H1 (cell line): ENCODE measurements at regions not wholly inside any gene's neighbourhood (a gene's known extent, or its start where the extent isn't known, plus 50 kb on each side); places are given as distances from the start of the nearest gene placed in this dataset.

Experiments
- CHD7 ChIP-seq: fragments of 300-600 bp; sonication (generic); IDR thresholded peaks from 2 replicates; pipeline ENCODE4 v1.7.1; 2012; ENCODE audit warnings: low read length, moderate library complexity, mild to moderate bottlenecking, inconsistent platforms; ENCODE audit not compliant: insufficient replicate concordance
- KDM5A ChIP-seq: fragments of 200-600 bp; IDR thresholded peaks from 2 replicates; pipeline ENCODE4 v1.7.1; 2012; ENCODE audit warnings: mild to moderate bottlenecking, low read length, inconsistent platforms, mixed read lengths
- SUZ12 ChIP-seq: fragments of 200-600 bp; sonication (generic); IDR thresholded peaks from 2 replicates; pipeline ENCODE4 v1.6.1; 2012; ENCODE audit warnings: mild to moderate bottlenecking, inconsistent platforms, low read length, moderate library complexity, mixed read lengths

DNA sequence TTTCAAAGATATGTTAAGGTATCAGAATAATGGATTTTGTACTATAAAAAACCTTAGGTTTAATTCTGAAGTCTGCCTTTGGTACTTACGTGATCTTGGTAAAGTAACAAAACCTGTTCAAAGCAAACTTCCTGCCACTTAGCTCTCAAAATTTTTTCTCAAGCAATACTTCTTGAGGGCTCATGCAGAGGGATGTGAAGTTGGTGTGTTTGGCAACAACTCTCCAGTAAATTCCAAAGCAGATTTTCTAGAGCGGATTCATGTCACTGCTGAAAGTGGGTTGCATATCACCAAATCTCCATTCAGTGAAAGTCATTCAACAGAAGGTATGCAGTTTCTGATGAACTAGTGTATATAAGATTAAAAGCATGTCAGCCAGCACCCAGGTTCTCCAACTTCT lies 856.7 kb downstream of the CDH8 start (continued):
- no peak for TF ChIP-seq CHD7
- TF ChIP-seq KDM5A: no peak
- no peak for TF ChIP-seq SUZ12
- TF ChIP-seq, all 59 proteins: peak for 0
